ENCODE measurements at regions not wholly inside any gene's neighbourhood (a gene's known extent, or its start where the extent isn't known, plus 50 kb on each side); places are given as distances from the start of the nearest gene placed in this dataset.

GRCh38 chr3:31275038-31275572 is 257.6 kb upstream of the STT3B start:
- TF ChIP-seq, protein P1, sequence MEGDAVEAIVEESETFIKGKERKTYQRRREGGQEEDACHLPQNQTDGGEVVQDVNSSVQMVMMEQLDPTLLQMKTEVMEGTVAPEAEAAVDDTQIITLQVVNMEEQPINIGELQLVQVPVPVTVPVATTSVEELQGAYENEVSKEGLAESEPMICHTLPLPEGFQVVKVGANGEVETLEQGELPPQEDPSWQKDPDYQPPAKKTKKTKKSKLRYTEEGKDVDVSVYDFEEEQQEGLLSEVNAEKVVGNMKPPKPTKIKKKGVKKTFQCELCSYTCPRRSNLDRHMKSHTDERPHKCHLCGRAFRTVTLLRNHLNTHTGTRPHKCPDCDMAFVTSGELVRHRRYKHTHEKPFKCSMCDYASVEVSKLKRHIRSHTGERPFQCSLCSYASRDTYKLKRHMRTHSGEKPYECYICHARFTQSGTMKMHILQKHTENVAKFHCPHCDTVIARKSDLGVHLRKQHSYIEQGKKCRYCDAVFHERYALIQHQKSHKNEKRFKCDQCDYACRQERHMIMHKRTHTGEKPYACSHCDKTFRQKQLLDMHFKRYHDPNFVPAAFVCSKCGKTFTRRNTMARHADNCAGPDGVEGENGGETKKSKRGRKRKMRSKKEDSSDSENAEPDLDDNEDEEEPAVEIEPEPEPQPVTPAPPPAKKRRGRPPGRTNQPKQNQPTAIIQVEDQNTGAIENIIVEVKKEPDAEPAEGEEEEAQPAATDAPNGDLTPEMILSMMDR (IDR thresholded peaks at IDR 0.05), result no peak
- no peak for TF ChIP-seq POLR2A (IDR thresholded peaks at IDR 0.05)
